ENCODE measurements at regions not wholly inside any gene's neighbourhood (a gene's known extent, or its start where the extent isn't known, plus 50 kb on each side); places are given as distances from the start of the nearest gene placed in this dataset.

GRCh38 chr3:17861476-17861875 lies 119.0 kb upstream of the TBC1D5 start:
- DNase-seq: no peak

DNA sequence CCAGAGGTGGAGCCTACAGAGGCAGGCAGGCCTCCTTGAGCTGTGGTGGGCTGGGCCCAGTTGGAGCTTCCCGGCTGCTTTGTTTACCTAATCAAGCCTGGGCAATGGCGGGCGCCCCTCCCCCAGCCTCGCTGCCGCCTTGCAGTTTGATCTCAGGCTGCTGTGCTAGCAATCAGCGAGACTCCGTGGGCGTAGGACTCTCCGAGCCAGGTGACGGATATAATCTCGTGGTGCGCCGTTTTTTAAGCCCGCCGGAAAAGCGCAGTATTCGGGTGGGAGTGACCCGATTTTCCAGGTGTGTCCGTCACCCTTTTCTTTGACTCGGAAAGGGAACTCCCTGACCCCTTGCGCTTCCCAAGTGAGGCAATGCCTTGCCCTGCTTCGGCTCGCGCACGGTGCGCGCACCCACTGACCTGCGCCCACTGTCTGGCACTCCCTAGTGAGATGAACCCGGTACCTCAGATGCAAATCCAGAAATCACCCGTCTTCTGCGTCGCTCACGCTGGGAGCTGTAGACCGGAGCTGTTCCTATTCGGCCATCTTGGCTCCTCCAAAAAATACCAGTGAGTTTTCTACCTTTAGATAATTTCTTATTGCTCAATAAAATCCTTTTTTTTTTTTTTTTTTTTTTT lies 118.5 kb upstream of the TBC1D5 start:
- DNase-seq: peak; percentile 12 to 42

DNA sequence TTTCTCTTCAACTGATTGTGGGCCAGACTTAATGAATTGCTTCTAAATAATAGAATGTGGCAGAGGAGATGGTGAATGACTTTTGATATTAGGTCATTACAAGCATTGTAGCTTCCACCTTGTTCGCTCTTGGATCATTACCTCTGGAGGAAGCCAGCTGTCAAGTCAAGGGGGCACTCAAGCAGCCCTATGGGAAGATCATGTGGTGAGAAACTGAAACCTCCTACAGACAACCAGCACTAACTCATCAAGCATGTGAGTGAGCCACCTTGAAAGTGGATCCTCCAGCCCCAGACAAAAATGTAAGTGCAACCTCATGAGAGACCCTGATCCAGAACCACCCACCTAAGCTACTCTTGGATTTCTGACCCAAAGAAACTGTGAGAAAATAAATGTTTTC lies 109.8 kb upstream of the TBC1D5 start:
- DNase-seq: no peak

DNA sequence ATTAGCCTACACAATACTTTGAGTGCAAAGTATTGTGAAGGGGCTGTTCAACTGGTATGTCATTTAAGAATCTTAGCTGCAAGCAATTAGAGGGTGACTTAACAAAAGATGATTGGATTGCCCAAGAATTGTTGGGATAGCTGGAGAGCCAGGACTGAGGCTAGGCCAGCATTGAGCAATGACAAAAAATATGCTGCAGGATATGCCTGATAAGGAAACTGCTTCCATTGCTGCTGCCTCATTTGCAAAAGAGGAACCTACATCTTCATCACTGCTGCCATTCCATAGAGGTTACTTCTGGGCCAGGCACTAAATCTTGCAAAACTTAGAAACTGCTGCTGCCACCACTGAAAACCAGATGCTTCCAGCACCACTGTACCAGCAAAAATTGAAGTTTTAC lies 108.0 kb upstream of the TBC1D5 start:
- DNase-seq: no peak

DNA sequence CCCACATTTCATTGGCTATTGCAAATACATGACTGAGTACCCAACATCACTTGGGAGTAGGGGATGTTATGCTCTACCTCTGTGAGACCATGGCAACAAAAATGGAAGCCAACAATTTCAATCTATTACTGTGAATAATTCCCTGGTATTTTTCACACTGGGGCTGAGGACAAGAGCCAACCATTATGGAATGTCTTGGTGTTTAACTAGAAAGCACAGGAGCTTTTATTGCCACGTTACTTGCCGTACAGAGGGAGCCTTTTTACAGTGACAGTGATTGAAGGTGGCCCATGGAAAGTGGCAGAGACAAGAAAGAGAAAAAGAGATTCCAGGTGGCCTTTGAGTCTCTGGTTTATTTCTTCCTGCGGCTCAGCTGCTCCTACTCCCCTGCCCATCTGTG lies 105.7 kb upstream of the TBC1D5 start:
- no peak for DNase-seq

DNA sequence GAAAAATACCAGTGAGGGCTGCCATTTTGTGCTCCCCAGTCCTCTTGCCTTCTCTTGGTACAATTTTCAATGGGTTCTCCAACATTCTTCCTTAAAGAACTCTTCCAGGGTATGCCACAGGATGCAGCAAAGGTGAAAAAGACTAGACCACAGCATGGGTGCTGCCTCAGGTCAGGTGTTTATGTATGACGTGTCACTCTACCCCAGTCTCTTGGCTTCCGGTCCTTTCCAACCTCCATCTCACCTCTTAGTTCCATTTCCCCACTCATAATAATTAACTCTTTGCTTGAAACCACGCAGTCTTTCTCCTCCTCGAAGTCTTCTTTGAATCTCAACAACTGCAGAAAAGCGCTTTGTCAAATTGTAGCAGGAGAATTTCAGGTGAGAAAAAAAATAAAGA lies 104.7 kb upstream of the TBC1D5 start:
- DNase-seq: no peak

DNA sequence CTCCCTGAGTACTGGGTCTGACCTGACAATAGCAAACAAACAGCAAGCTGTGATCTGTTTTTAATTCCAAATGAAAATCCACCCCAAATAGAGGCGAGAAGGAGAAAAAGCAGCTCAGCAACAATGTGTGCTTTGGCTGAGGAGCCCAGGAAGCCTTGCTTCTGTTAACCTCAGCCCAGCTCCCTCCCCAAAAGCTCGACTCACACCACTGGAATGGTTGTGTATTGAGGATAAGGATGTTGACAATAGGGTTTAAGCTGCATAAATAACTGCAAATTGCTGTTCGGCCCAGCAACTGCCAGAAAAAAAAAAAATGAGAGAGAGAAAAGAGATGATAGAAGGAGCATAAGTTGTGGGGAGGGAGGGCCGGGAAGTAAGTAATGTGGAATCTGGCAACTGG lies 104.0 kb upstream of the TBC1D5 start:
- no peak for DNase-seq

GRCh38 chr3:17845026-17845812 lies 102.8 kb upstream of the TBC1D5 start:
- no peak for DNase-seq

GRCh38 chr3:17844236-17844635 lies 101.8 kb upstream of the TBC1D5 start:
- DNase-seq: no peak

GRCh38 chr3:17841190-17841828 lies 98.9 kb upstream of the TBC1D5 start:
- DNase-seq: peak; percentile 40 to 47

DNA sequence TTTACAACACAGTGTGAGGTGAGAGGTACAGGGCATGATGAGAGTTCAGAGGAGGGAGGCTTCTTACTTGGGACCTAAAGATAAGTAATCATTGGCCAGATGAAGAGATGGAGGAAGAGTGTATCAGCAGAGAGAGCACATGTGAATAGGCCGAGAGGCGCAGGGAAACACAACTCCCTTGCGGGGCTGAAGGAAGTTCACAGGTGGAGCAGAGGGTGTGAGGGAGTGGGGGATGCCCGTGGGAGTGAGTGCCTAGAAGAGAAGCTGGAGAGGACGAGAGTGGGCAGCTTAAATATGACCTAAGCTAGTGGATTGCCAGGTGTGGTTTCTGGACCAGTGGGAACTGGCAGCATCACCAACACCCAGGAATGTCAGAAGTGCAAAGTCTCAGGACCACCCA lies 98.2 kb upstream of the TBC1D5 start:
- no peak for DNase-seq

DNA sequence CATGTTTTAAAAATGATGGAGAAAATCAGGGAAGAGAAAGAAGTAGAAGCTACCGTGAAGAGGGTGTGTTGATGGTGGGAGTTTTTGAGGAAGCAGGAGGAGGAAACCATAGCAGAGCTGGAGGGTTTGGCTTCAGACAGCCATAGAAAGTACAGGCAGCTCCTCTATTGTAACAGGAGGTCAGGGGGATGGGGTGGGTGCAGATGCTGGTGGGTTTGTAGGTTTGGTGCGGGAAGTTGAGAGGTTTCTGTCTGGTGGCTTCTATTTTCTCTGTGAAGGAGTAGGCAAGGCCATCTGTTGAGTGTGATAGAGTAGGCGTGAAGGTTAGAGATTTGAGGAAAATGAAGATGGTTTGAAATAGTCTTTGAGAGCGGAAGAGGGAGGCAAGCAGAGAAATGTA lies 97.7 kb upstream of the TBC1D5 start:
- no peak for DNase-seq

- no peak for DNase-seq
These were observed 94.5 kb upstream of the TBC1D5 start for GRCh38 chr3:17836919-17837318.

DNA sequence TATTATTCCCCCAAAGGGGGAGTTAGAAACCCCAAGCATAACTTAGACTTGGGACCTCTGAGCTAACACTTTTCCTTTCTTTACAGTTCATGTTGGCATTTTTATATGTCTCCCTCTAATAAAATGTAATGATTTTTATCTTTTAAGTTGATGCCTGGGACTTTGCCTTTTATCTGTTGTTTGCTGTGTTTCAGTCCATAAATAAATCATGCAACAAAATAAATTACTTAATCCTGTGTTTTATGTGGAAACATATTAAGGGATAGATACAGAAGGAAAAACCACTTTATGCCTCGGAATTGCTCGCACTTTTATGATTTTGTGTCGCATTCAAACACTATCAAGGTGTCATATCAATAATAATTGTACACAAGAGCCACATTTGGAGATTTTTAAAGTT lies 93.7 kb upstream of the TBC1D5 start:
- DNase-seq: no peak

DNA sequence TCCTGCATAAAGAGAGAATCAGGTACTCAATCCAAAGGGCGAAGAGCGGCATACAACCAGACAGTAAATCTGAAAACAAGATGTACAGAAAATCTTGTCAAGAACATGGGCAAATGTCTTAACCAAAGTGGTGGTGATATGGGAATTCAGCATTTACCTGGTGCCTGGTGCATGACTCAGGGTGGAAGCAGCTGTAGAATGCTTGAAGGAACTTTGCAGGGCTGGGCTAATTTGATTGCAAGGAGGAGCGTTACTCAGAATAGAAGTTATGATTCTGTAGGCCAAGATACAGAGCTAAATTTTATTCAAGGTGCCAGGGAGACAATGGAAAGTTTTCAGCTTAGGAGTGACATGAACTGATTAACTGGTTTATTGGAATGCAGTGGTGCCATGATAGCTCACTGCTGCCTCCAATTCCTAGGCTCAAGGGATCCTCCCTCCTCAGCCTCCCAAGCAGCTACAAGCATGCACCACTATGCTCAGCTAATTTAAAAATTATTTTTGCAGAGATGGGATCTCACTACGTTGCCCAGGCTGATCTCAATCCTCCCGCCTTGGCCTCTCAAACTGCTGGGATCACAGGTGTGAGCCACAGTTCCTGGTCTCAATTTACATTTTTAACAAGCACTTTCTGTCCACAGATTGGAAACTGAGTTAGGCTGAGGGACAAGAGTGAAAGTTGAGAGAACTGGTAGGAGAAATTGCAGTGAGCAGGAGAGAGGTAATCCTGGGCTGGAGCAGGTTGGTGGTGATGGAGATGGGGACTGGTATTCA lies 91.5 kb upstream of the TBC1D5 start:
- DNase-seq: no peak

DNA sequence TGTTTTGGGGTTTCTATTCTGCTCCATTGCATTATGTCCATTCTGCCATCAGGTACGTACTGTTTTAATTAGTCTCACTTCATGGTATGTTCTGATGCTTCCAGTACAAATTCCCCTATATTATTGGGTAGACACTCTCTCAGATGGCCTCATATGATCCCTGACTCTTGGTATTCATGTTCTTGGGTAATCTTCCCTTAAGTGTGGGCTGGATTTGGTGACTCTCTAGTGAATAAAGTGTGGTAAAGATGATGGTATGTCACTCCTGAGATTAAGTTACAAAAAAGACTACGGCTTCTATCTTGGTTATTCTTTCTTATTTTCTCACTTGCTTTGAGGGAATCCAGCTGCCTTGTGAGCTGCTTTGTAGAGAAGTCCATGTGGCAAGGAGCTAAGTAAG lies 89.6 kb upstream of the TBC1D5 start:
- no peak for DNase-seq

- DNase-seq: no peak
These were observed 88.9 kb upstream of the TBC1D5 start for GRCh38 chr3:17831366-17831765.

DNA sequence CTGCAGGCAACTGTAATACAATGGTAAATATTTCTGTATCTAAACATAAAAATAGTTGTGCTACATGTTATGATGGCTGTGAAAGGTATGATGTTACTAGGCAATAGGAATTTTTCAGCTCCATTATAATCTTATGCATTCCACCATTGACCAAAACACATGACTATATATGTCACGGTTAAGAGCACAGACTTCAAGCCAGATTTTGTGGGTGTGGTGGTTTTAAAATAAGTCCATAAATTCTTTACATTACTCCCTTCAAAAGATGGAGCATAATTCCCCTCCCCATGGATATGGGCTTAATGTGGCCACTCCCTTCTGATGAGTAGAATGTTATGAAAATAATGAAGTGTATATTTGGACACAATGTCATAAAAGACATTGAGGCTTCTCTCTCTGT lies 88.4 kb upstream of the TBC1D5 start:
- no peak for DNase-seq

GRCh38 chr3:17828388-17828787 lies 86.0 kb upstream of the TBC1D5 start:
- no peak for DNase-seq

GRCh38 chr3:17825298-17825697 lies 82.9 kb upstream of the TBC1D5 start:
- DNase-seq: no peak

DNA sequence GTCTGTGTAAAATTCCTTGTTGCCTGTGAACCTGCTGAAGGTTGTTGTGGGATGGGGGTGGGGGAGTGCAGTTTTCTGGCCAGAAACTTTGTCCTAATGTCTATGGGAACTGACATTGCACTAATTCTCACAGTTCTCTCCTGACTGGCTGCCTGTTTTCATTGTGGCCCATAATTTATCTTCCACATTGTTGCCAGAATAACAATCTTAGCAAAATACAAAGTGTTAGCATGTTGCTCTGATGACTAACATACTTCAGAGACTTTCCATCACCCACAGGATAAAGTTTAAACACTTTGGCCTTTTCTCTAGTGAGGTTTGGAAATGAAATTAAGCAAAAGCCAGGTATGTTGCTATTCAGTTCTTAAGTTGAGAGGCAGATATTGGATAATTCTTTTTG lies 81.4 kb upstream of the TBC1D5 start:
- DNase-seq: no peak

DNA sequence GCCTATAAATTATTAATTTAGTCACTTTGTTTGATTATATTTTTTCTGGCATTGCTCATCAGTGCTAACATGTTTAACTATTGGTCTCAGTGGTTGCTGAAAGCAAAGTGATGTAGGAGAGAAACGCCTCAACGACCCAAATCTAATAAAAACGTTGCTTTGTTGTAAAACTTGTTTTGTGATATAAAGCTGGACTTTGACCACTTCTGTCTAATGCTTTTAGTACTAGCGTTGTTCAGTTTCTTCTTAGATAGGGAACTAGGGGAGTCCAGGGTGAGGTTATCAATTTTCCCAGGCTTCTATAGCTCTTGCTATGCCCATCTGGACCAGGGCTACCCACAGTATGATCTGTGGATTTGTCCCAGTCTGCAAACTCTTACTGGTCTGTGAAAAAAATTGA lies 80.6 kb upstream of the TBC1D5 start:
- DNase-seq: no peak

- DNase-seq: no peak
These were observed 78.3 kb upstream of the TBC1D5 start for GRCh38 chr3:17820704-17821103.

DNA sequence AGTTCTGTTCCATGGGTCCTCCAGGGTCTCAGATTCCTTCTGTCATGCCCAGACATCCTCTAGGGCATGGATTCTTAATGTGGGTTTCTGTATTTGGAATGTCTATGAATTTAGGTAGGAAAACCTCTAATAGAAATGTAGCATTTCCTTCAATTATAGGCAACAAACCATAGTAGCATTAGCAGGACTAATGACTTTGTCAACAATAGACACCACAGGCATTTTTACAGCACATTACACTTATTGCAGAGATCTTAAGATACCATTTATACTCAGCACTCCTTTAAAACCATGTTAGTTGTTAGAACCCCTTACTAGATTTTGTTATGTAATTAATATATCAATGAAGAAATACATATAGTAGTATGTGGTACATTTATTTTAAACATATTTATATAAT lies 77.8 kb upstream of the TBC1D5 start:
- no peak for DNase-seq
